NCI-H1694 treated with DMSO at 0.1 percent for 48 hours (cell line): ENCODE measurements at regions not wholly inside any gene's neighbourhood (a gene's known extent, or its start where the extent isn't known, plus 50 kb on each side); places are given as distances from the start of the nearest gene placed in this dataset.
"Not testable (repeated sequence)": the region's sequence is repeated elsewhere in the genome, so short reads cannot be mapped to it uniquely, and the experiment has no call there.

Experiments used
- DNase-seq: peaks from one replicate; lab custom pipeline; 2025; lab: John Stamatoyannopoulos, UW

- no peak for DNase-seq
Observed at GRCh38 chr7:68911754-68912153, 686.5 kb upstream of the AUTS2 start.

- no peak for DNase-seq
Observed at GRCh38 chr7:68914006-68914405, 684.3 kb upstream of the AUTS2 start.

GRCh38 chr7:68917041-68917651, 681.1 kb upstream of the AUTS2 start:
- DNase-seq = no peak

GRCh38 chr7:68918621-68919020, 679.7 kb upstream of the AUTS2 start:
- no peak for DNase-seq

- no peak for DNase-seq
Observed at GRCh38 chr7:68922850-68923249, 675.4 kb upstream of the AUTS2 start.

GRCh38 chr7:68925241-68925640, 673.0 kb upstream of the AUTS2 start:
- no peak for DNase-seq

GRCh38 chr7:68929781-68930261, 668.5 kb upstream of the AUTS2 start:
- DNase-seq = no peak

GRCh38 chr7:68936471-68937035, 661.7 kb upstream of the AUTS2 start:
- DNase-seq = no peak

- DNase-seq = no peak
Observed at GRCh38 chr7:68938151-68938550, 660.1 kb upstream of the AUTS2 start.

- no peak for DNase-seq
Observed at GRCh38 chr7:68943786-68944185, 654.5 kb upstream of the AUTS2 start.

GRCh38 chr7:68955656-68956055, 642.6 kb upstream of the AUTS2 start:
- DNase-seq = no peak

GRCh38 chr7:68958571-68958970, 639.7 kb upstream of the AUTS2 start:
- DNase-seq = no peak

- DNase-seq = no peak
Observed at GRCh38 chr7:68963552-68963951, 634.7 kb upstream of the AUTS2 start.

- DNase-seq = no peak
Observed at GRCh38 chr7:68964060-68964459, 634.2 kb upstream of the AUTS2 start.

- no peak for DNase-seq
Observed at GRCh38 chr7:68965351-68965750, 632.9 kb upstream of the AUTS2 start.

- no peak for DNase-seq
Observed at GRCh38 chr7:68967598-68967997, 630.7 kb upstream of the AUTS2 start.

GRCh38 chr7:68969571-68969970, 628.7 kb upstream of the AUTS2 start:
- no peak for DNase-seq

- DNase-seq = no peak
Observed at GRCh38 chr7:68971634-68972340, 626.5 kb upstream of the AUTS2 start.

GRCh38 chr7:68977385-68978055, 620.8 kb upstream of the AUTS2 start:
- DNase-seq = no peak

- no peak for DNase-seq
Observed at GRCh38 chr7:68978710-68979109, 619.6 kb upstream of the AUTS2 start.

GRCh38 chr7:68980011-68980410, 618.3 kb upstream of the AUTS2 start:
- no peak for DNase-seq

- DNase-seq = not testable (repeated sequence)
Observed at GRCh38 chr7:68980432-68980831, 617.8 kb upstream of the AUTS2 start.

- DNase-seq = no peak
Observed at GRCh38 chr7:68984306-68984705, 614.0 kb upstream of the AUTS2 start.
